Right lobe of liver (tissue), 6 donors: ENCODE measurements at regions not wholly inside any gene's neighbourhood (a gene's known extent, or its start where the extent isn't known, plus 50 kb on each side); places are given as distances from the start of the nearest gene placed in this dataset.
"Not testable (repeated sequence)": the region's sequence is repeated elsewhere in the genome, so short reads cannot be mapped to it uniquely, and the experiment has no call there.

Experiments used
- ATAC-seq, 4 donors: fragments of 200-7000 bp; cut with Tn5 transposase; one replicate each; pipeline ENCODE4 v1.9.1; 2020; ENCODE audit warnings: mild to moderate bottlenecking in 4 of 4, moderate library complexity in 4 of 4
- DNase-seq, 3 donors: peaks; one replicate each; pipeline ENCODE4 v3.0.0-alpha.2; 2020
- H3K27ac ChIP-seq, 3 donors: fragments of 200-600 bp; one replicate each; pipeline ENCODE4 v1.8.0; 2022
- H3K27me3 ChIP-seq, 2 donors: fragments of 200-600 bp; one replicate each; pipeline ENCODE4 v1.8.0; 2022
- H3K36me3 ChIP-seq, 4 donors: fragments of 200-600 bp; sonication (generic) in 1 of 4; one replicate each; pipeline versions ENCODE4 v1.5.1 to v1.8.0; 2017 to 2022; ENCODE audit warnings: control low read depth in 1 of 4
- H3K4me1 ChIP-seq, 4 donors: fragments of 200-600 bp; sonication (generic) in 1 of 4; one replicate each; pipeline versions ENCODE4 v1.5.1 to v1.8.0; 2017 to 2022; ENCODE audit warnings: control low read depth in 1 of 4
- H3K4me3 ChIP-seq, 3 donors: fragments of 200-600 bp; one replicate each; pipeline ENCODE4 v1.8.0; 2022
- H3K9me3 ChIP-seq, 4 donors: fragments of 200-600 bp; sonication (generic) in 1 of 4; one replicate each; pipeline versions ENCODE4 v1.5.1 to v1.8.0; 2017 to 2022; ENCODE audit warnings: control low read depth in 1 of 4
- POLR2A ChIP-seq: fragments of 450-650 bp; IDR thresholded peaks from one replicate; pipeline ENCODE4 v1.6.1; 2017; ENCODE audit warnings: antibody characterized with exemption, mild to moderate bottlenecking
- WGBS: methylation state at CpG from one replicate; pipeline ENCODE4 v1.1.6; 2018; ENCODE audit warnings: low coverage, low lambda C conversion rate; ENCODE audit not compliant: insufficient coverage; ENCODE audit errors: missing lambda C conversion rate; 5-methylcytosine and 5-hydroxymethylcytosine counted together
- intact Hi-C, 2 donors: fragments of 100-400 bp; cut with DNase I; formaldehyde crosslinking; loops; one replicate each; pipeline versions ENCODE4 v1.11.2 to v1.14.1; 2022
- TF ChIP-seq, protein P1 (sequence below), 4 donors: fragments of 200-600 bp in 3 of 4; fragments of 450-650 bp in 1 of 4; IDR thresholded peaks; one replicate each; pipeline versions ENCODE4 v1.5.1 to v1.8.0; 2016 to 2022; ENCODE audit warnings: antibody characterized with exemption in 4 of 4, mild to moderate bottlenecking in 2 of 4
- donor health status: DM: no; HTN: yes; CAD: no.
- donor health status: DM: no; HTN: no; CAD: no.
- donor health status: DM: no; HTN: no; CAD: no.
- donor health status: DM: no; HTN: yes; CAD: no.
- donor health status: DM: no; HTN: yes; CAD: no.

DNA sequence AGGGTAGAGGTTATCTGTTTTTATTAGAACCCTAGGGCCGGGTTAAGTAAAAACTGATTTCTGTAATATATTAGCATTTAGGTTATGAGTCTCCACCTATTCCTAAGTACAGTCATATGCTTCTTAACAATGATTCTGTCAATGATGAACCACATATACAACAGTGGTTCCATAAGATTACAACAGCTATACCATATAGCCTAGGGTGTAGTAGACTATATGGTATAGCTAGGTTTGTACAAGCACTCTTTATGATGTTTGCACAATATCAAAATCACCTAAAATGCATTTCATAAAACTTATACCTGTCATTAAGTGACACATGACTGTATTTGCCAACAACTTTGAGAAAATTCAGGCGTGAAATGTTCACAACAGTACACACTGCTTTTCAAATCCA, 110.6 kb downstream of the RPL10L start:
- 50% methylated on average over 2 of the region's 2 CpGs for WGBS
- intact Hi-C loops = no loop called here
- no peaks in the 10 kb centered on the region for H3K9me3 ChIP-seq
- DNase-seq (no peak), ATAC-seq (no peak)
- no peaks in the 10 kb centered on the region for H3K27me3 ChIP-seq
- H3K36me3 ChIP-seq = no peaks in the 10 kb centered on the region
- H3K4me3 ChIP-seq = no peak overlapping the region
- H3K27ac ChIP-seq = no peak overlapping the region
- TF ChIP-seq POLR2A = no peak
- TF ChIP-seq, protein P1, sequence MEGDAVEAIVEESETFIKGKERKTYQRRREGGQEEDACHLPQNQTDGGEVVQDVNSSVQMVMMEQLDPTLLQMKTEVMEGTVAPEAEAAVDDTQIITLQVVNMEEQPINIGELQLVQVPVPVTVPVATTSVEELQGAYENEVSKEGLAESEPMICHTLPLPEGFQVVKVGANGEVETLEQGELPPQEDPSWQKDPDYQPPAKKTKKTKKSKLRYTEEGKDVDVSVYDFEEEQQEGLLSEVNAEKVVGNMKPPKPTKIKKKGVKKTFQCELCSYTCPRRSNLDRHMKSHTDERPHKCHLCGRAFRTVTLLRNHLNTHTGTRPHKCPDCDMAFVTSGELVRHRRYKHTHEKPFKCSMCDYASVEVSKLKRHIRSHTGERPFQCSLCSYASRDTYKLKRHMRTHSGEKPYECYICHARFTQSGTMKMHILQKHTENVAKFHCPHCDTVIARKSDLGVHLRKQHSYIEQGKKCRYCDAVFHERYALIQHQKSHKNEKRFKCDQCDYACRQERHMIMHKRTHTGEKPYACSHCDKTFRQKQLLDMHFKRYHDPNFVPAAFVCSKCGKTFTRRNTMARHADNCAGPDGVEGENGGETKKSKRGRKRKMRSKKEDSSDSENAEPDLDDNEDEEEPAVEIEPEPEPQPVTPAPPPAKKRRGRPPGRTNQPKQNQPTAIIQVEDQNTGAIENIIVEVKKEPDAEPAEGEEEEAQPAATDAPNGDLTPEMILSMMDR (IDR thresholded peaks at IDR 0.05) = no peak
- H3K4me1 ChIP-seq = no peaks in the 10 kb centered on the region

DNA sequence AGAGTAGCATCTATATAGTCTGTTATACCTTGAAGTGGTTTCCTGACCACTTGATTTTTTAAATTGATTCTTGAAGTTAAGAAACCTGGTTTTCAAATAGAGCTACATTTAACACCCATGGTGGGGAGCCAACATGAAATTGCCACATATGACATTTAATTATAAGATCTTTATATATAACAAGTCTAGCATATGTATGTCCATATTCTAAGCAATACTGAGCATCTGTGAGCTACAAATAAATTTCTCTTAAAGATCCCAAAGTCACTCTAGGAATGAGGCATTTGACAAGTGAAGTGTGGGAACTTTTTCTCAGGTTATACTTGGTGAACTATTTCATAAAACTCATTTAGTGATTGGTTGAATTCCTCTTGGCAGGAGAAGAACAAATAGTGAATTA, 132.5 kb downstream of the RPL10L start:
- Histone ChIP-seq H3K27ac (no peak overlapping the region), H3K27me3 (no peaks in the 10 kb centered on the region), H3K36me3 (no peaks in the 10 kb centered on the region), H3K9me3 (no peaks in the 10 kb centered on the region), H3K4me3 (no peak overlapping the region), H3K4me1 (no peaks in the 10 kb centered on the region)
- no peak for TF ChIP-seq POLR2A
- TF ChIP-seq, protein P1 (IDR thresholded peaks at IDR 0.05) = no peak
- ATAC-seq = no peak
- intact Hi-C loops = no loop called here
- no peak for DNase-seq

DNA sequence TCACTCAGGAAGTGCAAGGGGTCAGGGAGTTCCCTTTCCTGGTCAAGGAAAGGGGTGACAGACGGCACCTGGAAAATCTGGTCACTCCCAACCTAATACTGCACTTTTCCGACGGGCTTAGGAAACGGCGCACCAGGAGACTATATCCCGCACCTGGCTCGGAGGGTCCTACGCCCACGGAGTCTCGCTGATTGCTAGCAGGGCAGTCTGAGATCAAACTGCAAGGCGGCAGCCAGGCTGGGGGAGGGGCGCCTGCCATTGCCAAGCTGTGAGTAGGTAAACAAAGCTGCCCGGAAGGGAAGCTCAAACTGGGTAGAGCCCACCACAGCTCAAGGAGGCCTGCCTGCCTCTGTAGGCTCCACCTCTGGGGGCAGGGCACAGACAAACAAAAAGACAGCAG, 142.8 kb downstream of the RPL10L start:
- intact Hi-C loops, DNase-seq, H3K36me3 ChIP-seq, H3K4me3 ChIP-seq, H3K4me1 ChIP-seq, ATAC-seq, H3K27ac ChIP-seq, H3K9me3 ChIP-seq, H3K27me3 ChIP-seq: not testable (repeated sequence)
- WGBS = 80% methylated on average over 2 of the region's 13 CpGs

DNA sequence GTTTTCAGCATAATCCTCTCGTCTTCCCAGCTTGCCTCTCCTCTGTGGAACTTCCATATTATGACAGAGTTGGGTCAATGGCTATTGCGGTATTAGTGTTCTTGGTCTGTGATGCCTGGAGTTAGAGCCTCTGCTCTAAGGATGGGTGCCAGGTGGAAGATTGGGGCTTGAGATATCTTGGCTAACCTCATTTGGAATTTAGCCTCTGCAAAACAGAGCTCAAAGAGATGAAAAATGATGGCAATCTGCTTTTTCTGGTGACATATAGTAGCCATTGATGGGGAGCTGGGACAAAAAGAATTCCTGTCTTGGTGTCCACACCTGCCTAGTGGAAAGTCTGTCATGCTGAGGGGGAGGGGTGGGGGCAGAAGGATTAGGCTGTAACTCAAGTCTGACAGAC, 152.1 kb downstream of the RPL10L start:
- DNase-seq (no peak), ATAC-seq (no peak)
- no peak overlapping the region for H3K4me3 ChIP-seq
- no peaks in the 10 kb centered on the region for H3K27me3 ChIP-seq
- H3K9me3 ChIP-seq = no peaks in the 10 kb centered on the region
- TF ChIP-seq, protein P1 (IDR thresholded peaks at IDR 0.05) = no peak
- no peak for TF ChIP-seq POLR2A
- WGBS = 79% methylated on average over 2 of the region's 2 CpGs
- no peaks in the 10 kb centered on the region for H3K36me3 ChIP-seq
- H3K4me1 ChIP-seq = no peaks in the 10 kb centered on the region
- no peak overlapping the region for H3K27ac ChIP-seq
- intact Hi-C loops = no loop called here

DNA sequence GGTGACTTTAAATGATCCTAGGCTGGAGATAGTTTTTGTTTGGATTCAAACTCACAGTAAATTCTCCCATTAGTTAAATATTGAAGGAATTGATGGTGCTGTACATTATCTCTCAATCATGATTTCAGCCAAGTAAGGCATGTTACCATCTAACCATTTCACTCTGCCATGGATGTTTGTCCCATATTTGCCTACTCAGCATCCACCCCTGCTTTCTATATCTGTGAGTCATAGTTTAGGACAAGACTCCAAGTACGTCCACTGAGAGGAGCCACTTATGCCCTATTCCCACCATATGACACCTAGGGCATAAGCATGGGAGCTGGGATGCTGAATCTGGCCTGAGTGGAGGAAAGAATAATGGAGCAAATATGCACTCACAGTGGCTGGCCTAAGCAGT, 155.2 kb downstream of the RPL10L start:
- TF ChIP-seq POLR2A = no peak
- TF ChIP-seq, protein P1 (IDR thresholded peaks at IDR 0.05) = no peak
- no peaks in the 10 kb centered on the region for H3K9me3 ChIP-seq
- no peak overlapping the region for H3K4me3 ChIP-seq
- H3K27ac ChIP-seq = no peak overlapping the region
- ATAC-seq = no peak
- WGBS = 90% methylated on average over 1 of the region's 1 CpG
- no peaks in the 10 kb centered on the region for H3K27me3 ChIP-seq
- peaks cover 0 to 7% (median 0%) of the 10 kb centered on the region in 4 donors for H3K4me1 ChIP-seq
- no peaks in the 10 kb centered on the region for H3K36me3 ChIP-seq
- no peak for DNase-seq
- intact Hi-C loops = no loop called here
